ENCODE measurements at regions not wholly inside any gene's neighbourhood (a gene's known extent, or its start where the extent isn't known, plus 50 kb on each side); places are given as distances from the start of the nearest gene placed in this dataset.

DNA sequence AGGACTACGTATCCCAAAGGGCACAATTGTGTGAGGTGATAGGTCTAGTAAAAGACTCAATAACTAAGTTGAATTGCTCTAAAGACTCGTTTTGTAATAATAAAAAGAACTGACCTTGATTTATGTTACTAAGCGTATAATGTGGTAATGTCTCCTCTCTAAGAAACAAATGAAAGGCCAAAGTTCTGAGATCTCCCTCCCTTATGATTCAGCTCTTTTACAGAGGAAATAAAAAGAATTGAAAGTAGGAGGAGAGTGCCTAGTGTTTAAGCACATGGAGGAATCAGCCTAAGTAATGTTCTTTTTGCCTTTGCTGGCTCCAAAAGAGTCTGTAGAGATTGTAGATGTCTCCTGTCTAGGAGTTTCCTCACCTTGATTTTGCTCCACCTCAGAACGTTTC, 98.0 kb downstream of the ARL4A start:
- DNase-seq: no peak

DNA sequence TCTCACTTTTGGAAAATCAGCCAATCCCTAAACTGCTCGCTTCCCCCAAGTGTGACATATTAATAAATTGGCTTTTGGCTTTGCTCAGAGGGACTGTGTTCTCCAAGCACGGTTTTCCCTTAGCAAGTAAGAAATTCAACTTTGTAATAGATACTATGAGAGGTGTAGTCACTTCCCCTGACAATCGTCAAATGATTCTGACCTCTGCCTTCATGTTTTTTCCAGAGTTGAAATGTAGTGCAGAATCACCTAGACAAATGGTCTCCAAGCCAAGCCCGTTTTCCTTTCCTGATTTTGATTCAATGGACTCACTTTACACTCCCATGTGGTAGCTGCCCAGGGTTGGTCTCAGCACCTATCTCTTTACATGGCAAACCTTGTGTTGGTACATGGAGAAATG, 99.1 kb downstream of the ARL4A start:
- DNase-seq: no peak

DNA sequence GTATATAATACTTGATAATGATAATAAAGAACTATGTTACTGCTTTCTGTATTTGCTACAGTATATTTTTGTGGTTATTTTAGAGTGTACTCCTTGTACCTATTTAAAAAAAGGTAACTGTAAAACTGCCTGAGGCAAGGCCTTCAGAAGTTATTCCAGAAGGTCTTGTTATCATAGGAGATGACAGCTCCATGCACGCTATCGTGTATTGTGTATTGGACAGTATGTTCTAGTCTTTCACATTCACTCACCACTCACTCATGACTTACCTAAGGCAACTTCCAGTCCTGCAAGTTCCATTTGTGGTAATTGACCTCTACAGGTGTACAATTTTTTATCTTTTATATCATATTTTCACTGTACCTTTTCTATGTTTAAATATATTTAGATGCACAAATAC, 100.7 kb downstream of the ARL4A start:
- DNase-seq: no peak

DNA sequence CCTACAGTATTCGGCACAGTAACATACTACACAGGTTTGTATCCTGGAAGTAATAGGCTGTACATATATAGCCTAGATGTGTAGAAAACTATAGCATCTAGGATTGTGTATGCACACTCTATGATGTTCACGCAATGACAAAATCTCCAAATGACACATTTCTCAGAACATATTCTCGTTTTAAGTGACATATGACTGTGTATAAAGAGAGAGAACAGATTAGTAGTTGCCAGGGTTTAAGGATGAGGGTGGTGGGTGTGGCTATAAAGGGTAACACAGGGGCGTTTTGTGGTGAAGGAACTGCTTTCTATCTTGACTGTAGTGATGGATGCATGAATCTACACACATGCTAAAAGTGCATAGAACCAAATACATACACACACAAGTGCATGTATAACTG, 101.2 kb downstream of the ARL4A start:
- DNase-seq: no peak

DNA sequence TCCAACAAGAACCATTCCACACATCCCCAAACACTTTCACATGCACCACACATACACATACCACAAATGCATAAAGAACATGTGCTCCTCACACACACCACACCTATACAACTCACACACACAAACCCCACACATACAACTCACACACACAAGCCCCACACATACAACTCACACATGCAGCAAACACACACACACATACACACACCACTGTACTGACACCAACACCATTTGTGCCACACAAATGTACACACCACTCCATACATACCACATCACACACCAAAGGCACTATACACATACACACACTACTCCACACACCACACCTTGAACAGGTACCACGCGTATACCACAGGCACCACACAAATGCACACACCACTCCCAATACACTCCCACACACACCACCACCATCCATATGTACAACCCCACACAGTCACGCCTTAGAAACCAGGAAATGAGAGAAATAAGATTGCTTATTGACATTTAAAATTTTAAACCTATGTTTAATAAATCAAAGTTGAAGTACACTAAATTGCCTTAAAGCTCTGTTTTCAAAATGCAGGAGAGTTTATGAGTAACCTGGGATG, 107.4 kb downstream of the ARL4A start:
- no peak for DNase-seq

DNA sequence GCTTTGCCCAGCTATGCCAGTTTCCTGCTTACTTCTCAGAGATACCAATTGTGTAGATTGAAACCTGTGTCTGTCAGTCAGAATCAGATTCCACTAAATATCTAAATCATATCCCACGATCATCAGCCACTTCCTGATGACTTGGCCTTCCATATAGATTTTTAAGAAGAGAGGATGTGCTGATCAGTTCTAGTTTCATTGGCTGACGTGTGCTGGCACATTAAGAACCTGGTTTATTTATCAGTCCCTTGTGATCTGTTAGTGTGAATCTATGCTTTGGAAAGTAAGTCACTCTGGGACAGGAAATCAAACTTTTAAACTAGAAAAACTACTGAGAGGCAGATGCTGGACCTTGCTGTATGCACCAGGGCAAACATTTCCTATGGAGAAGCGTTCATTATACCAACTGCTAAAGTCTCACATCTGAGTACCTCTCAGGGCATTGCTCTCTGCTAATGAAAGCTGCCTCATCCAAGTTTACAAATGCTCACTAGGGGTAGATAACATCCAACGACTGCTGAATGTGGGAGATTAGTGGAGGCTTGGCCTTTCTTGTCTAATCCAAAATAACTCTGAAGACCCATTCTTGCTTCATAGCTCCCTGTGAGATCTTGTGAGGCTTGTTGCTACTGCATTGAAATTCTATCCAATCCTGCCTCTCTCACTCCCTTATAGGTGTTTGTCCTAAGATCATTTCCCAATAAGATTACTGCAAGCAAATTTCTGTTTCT, 109.1 kb downstream of the ARL4A start:
- DNase-seq: no peak

DNA sequence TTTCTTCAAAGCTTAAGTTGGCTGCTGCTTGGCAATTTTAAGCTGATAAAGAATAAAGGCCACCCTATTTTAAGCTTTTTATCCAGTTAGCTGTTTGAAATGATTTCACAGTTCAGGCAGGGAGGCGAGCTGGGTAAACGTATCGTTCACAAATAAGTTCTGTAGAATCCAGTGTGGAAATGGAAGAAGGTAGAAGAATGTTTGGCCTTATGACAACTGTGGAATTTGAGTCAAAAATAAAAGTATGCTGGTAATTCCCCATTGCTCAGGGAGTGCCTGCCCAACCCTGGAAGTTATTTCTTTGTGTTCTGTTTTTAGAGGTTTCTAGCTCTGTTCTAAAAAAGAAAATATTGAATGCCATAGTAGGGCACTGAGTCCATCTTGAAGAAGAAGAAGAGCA, 113.1 kb downstream of the ARL4A start:
- peak; percentile 37 for DNase-seq

DNA sequence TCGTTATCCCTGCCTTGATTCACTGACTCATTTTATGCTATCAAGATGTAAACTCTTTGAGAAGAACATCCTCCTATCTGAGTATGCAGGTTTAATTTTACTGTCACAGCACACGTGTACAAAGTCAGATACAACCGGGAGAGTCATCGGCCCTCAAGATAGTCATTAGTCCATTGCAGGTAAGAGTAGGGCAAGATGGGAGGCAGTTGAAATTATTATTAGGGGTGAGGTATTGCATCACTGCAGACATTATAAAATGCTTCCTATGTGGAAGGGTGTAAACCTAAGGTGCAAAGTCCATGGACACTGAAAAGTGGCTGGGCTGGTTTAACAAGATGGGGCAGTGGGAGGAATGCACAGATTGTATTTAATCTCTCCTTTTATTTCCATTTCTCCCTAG, 113.7 kb downstream of the ARL4A start:
- DNase-seq: no peak

DNA sequence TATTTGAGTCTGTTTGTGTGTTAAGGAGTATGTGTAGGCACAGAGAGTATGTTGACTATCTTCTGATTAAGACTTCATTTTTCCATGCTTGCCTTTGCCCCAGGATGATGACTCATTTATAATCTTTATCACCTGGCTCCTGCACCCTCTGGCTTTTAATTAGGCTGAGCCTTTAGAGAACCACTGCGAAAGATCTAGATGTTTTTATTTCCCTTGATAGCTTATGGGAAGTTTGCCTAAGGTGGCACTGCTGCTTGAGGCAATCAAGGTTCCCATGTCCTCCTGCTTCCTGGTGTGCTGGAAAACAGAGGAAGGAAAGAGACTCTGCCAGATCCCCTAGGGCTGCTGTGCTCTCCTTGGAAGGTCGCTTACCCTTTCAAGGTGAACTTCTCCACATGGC, 114.6 kb downstream of the ARL4A start:
- peak; percentile 62 for DNase-seq

DNA sequence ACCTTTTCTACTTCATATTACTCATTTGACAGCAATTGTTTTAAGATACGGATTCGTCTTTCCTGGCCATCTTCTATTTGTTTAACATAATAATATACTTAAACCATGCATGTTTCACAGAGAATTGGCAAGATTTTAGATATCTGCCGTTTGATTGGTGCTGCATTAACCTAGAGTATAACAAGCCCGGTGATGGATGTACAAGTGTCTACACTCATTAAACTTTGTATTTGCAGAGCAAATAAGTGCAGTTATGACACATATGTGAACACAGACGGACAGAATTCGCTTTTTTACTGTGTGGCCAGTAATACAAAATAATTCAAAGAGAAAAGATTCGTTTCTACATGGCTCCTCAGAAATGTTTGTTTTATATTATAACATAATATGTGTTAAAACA, 116.1 kb downstream of the ARL4A start:
- DNase-seq: no peak

DNA sequence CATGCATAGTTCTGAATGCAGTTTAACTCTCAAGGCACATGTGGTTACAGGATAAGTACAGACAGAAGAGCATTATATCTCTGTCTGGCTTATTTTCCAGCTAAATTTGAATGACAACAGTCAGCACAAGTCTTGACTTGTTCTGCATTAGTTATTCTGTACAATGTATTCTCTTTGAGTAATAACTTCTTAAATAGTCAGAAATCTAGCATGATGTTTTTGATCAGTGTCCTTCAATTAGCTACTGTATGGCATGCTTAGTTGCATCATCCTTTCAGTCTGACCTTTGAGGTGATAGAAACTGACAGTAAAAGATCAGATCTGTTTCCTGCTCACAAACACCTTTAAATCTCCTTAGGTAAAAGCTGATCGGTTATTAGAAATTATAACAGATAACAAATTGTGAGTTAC, 118.1 kb downstream of the ARL4A start:
- no peak for DNase-seq

DNA sequence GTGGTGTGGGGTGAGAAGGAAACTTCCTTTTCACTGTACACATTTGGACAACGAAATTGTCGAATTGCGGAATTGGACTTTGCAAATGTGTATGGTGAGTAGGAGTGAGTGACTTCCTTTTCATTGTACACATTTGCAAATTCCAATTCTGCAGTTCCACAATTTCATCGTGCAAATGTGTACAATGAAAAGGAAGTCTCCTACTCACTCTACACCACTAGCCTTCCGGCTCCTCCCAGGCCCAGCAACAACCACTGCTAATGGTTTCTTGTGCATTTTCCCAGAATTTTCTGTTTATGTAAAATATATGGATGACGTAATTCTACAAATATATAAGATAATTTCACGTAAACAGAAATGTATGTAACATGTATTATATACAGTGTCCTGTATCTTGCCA, 118.5 kb downstream of the ARL4A start:
- DNase-seq: no peak

DNA sequence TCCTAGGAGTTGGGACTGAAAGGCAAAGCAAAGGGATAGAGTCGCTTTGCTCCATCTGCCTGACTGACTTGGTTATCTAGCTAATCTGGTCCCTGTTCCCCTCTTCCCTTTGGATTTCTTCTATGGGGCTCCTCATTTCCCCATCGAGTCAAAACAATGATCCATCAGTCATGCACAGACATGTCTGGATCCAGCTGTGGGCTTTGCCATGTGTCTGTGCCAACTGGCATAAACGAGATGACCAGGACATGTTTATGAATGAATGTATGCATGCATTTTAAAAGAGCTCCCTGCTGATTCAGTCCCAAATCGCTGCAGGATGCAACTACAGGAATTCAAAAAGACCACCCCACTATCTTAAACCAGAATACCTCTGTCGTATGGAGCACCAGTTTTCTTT, 122.0 kb downstream of the ARL4A start:
- DNase-seq: no peak

DNA sequence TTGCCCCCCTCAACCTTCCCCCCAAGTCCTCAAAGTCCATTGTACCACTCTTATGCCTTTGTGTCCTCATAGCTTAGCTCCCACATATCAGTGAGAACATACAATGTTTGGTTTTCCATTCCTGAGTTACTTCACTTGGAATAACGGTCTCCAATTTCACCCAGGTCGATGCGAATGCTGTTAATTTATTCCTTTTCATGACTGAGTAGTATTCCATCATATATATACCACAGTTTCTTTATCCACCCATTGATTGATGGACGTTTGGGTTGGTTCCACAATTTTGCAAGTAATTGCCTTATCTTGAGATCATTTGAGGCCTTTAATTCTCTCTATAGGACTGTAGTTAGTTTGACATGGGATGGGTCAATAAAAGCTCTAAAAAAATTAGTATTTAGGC, 124.7 kb downstream of the ARL4A start:
- no peak for DNase-seq

DNA sequence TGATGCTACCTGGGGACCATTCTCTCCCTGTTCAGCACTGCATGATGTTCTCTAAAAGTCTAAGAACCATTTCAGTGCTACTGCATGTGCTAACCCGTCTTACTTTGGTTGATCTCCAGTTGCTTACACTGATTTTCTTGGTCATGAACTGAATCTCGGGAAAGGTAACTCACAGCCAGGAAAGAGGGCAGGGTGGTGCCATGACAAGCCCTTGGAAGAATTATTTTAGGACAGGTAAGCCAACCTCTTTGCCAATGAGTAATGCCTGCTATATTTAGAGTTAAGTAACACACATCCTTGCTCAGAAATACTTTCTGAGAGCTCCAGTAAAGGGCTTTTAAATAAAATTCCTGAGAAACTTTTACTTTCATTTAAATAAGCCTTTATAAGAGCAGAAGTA, 126.7 kb downstream of the ARL4A start:
- DNase-seq: no peak

DNA sequence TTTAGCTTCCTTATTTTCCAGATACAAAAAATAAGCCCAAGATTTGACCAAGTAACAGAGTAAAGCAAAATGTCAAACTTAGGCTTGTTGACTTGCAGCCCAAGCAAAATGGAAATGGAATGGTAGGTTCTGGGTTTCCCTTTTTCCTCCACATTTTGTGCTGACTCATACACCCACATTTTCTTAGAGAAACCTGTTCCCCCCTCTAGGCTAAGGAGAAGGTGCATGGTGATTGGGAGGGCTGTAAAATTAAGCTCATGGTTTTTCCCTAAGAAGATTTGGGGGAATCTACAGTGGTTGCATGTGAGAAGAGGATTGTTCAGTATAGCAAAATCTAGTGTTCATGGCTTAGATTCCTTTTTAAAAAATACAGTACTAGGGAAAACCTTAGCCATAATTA, 127.4 kb downstream of the ARL4A start:
- DNase-seq: no peak

DNA sequence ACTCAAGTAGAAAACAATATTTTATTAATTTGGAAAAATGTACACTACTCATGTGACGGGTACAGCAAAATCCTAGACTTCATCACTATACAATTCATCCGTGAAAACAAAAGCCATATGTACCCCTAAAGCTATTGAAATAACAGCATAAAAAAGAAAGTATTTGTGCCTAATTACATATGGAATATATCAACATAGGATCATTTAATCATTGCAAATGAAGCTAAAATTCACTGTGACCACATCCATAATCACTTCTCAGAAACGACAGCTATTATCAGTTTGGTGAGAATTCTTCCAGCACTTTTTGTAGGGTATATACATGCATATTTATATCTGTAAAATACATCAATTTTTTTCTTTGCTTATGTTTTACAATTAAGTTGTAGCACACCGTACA, 128.0 kb downstream of the ARL4A start:
- no peak for DNase-seq

DNA sequence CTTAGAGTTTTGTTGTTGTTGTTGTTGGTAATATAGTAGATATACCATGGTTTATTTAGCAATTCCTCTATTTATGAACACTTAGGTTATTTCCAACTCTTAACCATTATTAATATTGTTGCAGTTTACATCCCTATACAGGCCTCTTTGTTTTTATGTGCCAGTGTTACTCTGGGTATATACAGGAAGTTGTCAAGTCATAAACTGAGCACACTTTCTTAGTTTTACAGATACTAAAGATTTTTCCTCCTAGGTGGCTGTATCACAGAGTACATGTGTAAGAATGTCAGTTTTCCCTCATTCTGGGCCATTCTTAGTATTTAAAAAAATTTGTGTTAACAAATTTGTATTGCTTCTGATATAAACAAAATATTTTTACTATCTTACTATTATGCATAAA, 128.4 kb downstream of the ARL4A start:
- no peak for DNase-seq

DNA sequence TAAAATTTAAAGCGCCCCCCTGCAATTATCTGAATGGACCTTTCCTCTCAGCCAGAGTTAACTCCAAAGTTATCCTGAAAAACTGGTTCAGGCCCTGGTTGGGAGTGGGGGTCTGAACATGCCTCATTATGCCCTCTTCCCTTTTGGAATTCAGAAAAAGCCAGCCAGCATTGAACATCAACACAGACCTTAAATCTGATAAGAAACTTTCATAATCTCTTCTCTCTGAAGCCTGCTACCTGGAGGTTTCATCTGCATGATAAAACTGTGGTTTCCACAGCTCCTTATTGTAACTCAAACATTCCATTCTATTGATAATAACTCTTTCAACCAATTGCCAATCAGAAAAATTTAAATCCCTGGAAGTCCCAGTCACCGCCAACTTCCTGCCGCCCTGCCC, 133.3 kb downstream of the ARL4A start:
- DNase-seq: no peak

DNA sequence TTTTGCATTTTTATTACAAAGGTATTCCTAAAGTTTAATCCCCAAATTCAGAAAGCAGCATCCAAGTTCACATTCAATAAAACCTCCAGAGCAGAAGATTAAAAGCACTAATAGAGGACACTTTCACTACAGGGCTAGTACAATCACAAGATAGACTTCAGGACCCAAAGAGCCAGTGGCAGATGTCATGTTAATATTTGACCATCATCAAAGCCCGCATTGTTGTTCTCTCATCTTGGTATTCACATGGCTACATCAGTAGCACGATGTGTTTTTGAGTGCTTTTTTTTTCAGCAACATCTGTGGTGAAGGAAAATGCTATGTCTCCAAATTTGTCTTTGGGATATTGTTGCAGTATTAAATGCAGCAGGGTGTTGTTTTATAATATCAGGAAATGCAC, 134.3 kb downstream of the ARL4A start:
- DNase-seq: no peak

DNA sequence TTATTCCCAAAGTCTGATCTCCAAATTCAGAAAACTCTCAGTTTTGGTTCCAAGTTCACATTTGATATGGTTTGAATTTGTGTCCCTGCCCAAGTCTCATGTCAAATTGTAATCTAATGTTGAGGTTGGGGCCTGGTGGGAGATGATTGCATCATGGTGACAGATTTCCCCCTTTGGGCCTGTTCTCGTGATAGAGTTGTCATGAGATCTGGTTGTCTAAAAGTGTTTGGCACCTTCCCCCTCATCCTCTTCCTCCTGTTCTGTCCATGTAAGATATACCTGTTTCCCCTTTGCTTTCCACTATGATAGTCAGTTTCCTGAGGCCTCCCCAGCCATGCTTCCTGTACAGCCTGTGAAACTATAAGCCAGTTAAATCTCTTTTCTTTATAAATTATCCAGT, 138.6 kb downstream of the ARL4A start:
- no peak for DNase-seq

DNA sequence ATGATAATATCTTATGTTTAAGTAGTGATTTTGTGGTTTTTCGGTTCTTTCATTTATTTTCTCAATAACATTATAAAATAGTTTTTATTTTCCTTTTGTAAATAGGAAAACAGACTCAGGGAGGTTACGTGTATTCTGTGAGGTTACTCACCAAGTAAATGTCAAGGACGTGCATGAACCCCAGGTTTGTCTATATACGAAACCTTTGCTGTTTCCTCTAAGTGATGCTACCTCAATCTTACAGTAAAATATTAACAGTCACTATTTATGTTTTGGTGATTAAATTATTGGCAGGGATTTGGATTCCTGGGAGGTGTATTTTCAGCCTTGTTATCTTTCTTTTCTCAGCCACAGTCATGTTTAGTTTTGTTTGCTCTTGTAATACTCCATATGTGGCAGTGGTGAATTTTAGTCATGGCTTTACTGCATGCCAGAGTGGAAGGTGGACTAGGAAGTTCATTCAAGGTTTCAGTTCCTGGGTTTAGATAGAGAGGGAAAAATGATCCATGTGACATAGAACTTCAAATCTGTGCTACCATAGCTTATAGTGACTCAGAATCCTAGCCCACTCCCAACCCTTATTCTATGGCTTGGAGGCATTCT, 139.9 kb downstream of the ARL4A start:
- peak; percentile 76 for DNase-seq

DNA sequence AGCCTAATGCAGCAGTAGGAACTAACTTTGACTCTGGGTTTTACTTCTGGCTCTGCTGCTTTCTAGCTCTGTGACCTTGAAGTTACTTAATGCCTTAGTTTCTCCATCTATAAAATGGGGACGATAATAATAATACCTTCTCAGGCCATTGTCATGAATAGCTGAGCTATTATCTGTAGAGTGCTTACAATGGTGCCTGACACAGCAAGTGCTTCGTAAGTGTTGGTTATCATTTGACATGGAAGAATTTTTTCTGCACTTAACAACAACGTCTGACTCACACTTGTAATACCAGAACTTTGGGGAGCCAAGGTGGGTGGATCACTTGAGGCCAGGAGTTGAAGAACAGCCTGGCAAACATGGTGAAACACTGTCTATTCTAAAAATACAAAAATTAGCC, 140.5 kb downstream of the ARL4A start:
- peak; percentile 89 for DNase-seq

DNA sequence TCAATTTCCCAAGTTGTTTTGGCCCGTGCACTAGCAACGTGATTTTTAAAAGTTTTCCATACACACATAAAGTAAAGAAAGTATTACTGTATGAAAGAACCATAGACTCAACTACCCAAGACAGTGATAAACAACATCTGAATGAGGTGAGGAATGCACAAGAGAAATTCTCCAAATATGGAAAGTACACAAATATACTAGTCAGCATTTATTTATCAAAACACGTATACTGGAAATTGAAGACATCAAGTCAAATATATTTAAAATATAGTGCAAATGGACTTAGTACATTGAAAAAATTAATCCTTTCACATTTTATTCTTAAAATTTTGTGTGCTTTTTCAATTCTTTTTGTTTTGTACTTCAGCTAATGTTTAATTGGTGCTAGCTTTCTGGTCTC, 143.6 kb downstream of the ARL4A start:
- DNase-seq: no peak

DNA sequence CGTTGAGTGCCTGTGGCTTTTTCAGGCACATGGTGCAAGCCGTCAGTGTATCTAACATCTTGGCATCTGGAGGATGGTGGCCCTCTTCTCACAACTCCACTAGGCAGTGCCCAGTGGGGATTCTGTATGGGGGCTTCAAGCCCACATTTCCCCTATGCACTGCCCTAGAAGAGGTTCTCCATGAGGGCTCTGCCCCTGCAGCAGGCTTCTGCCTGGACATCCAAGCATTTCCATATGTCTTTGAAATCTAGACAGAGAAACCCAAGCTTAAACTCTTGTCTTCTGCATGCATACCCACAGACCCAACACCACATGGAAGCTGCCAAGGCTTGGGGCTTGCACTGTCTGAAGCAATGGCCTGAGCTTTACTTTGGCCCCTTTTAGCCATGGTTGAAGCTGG, 146.4 kb downstream of the ARL4A start:
- DNase-seq: no peak

Measured in NCI-H226 (cell line).